ENCODE measurements at regions not wholly inside any gene's neighbourhood (a gene's known extent, or its start where the extent isn't known, plus 50 kb on each side); places are given as distances from the start of the nearest gene placed in this dataset.
A peak's percentile ranks its signal among the peaks of the same experiment; 100 is the strongest.

DNA sequence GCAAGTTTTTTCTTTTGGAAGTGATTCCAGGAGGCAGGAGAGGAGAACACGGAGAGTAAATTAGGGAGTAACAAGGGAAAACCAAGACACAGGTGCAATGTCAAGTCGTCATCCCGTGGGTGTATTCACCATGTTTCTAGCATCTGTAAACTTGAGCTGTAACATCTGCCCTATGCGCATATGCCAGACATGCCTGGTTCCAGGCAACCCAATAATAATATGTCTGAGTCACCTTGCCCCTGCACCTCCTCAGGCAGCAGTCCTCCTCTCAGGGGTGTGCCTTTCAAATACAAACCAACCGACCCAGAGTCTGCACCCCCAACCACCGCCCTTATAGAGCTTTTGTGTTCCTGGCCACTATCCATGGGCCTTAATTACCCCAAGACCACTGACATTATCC is 107.0 kb upstream of the PDE1C start:
- no peak for DNase-seq (ENCODE audit: low spot score)

- DNase-seq (ENCODE audit: low spot score): no peak
Measured at GRCh38 chr7:32175099-32175498, 104.9 kb upstream of the PDE1C start.

GRCh38 chr7:32171248-32171647 is 101.0 kb upstream of the PDE1C start:
- DNase-seq (ENCODE audit: low spot score): no peak

DNA sequence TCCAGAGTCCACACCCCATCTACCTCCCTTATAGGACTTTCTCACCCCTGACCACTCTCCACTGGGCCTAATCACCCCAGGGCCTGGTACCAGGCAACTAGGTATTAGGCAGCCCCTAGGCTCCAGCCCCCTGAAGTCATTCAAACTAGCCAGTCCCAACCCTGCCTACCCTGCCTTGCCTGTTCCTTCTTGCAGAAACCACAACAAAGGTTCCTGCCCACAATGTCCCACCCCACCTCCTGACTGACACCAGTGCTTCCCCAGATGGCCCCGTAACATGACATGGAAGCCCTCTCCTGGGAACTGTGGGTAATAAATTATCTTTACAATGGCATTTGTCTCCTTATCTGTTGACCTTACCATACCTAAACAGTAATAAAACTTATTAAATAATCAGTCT is 100.6 kb upstream of the PDE1C start:
- no peak for DNase-seq (ENCODE audit: low spot score)

- DNase-seq (ENCODE audit: low spot score): no peak
Measured at GRCh38 chr7:32169228-32169627, 99.0 kb upstream of the PDE1C start.

DNA sequence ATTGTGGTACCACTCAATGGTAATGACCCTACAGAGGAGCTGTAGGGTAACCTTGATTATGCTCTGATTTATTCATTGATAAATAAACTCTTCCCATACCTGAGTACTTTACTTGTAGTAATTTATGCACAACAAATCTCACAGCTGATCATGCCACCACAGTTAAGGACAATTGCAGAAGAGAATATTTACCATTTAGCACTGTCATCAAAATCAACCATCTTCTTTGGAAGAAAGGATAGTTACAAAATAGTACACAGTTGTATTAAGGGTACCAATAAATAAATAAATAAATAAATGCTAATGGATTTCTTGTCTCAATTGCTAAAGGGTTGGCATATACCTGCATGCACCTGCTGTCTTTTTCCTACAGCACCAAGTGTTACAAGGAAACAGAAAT is 97.6 kb upstream of the PDE1C start:
- no peak for DNase-seq (ENCODE audit: low spot score)

DNA sequence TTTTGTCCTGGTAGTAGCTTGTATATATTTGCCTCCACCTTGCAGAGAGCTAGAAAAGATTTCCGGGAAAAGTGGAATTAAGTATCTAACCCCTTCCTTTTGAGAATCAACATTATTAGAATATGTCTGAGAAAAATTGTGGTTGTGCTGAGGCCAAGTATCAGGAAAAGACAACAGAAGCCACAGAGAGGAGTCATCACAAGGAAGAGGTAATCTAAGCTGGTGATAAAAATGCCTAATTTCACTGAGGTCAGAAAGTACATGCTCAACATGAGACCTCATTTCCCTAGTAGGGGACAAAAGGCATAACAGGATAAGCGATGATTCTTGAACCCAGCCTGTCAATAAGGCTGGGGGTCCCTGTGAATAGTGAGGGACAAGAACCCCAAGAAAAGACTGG is 97.0 kb upstream of the PDE1C start:
- no peak for DNase-seq (ENCODE audit: low spot score)

DNA sequence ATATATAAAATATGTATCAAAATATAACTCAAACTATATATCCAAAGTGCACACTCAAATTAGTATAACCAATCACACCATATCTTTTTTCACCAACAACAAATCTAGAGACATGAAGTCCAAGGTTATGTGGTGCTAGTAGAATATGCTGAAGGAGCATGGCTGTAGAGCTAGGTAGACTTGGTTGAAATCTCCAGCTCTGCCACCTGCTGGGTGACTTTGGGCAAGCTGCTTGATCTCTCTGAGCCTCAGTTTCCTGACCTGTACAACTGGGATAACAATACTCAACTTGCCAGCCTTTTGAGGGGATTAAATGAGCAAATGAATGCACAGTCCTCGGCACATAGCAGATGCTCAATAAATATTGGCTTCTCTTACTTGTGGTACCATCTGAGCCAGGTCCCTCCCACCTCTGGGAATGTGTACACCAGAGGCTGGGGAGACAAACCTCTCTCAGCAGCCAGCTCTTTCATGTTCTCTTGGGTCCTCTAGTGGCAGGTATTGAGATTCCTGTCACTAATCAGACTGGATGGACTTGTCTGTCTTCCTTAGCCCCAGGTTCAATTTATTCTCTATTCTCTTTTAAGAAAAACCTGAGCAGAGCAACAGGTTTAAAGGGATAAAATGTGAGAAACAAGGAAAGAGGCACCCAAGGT is 94.3 kb upstream of the PDE1C start:
- DNase-seq (ENCODE audit: low spot score): peak; percentile 69

DNA sequence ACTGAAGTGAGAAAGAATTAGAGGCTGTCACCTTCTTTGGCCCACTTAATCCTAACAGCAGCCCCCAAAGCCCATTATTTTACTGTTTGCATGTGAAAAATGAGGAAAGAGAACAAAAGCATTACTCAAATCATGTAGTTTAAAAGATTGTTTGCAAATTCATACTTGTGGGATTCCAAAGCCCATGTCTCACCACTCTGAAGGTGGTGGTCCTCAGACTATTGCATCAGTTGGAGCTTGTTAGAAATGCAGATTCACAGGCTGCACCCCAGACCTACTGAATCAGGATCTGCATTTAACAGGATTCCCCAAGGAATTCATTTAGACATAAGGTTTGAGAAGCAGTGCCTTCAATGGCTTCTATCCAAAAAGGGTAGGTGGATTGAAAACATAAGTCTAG is 93.7 kb upstream of the PDE1C start:
- DNase-seq (ENCODE audit: low spot score): no peak

DNA sequence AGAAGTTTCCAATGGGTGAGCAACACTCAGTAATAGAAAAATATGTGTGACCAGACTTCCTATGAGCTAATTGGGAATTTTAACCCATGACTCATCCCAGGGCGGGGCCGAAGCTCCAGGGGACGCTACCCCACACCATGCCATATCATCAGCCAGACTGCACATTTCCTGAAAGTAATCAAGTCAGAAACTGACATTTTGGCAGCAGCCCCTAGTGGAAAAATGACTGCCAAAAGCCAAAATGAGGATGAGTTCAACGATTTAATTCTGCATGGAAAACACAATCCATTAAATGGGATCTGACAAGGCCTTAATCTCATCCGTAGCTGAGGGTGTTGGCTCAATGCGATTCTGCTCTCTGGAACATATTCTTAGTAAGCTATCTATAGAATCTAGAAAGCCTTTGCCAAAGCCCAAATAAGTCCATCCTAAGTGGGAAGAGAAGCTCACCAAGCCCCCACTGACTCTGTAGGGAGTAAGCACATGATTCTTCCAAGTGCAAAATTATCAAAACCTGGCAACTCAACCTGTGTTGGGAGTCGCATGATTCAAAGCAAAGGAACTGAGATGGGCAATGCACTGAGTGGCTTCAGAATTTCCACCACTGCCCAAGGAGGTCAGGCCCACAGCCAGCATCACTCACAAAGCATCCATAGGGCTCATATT is 93.1 kb upstream of the PDE1C start:
- DNase-seq (ENCODE audit: low spot score): no peak

DNA sequence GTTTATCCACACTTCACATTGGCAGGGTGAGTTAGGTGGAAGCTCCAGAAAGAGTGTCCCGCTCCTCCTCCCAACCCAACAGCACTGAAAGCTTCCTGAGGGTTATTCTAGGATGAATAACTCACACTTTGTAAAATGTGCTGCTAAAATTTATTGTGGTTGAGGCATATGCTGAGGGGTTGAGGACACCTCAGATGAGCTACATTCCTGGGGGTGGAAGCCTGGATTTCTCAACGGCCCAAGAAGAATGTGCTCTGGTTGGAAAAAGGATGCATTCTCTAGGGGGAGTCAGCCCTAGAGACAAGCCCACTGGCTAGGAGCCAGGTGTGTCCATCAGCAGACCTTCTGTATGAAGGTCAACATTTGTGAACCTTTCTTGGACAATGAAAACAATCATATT is 91.5 kb upstream of the PDE1C start:
- no peak for DNase-seq (ENCODE audit: low spot score)

- DNase-seq (ENCODE audit: low spot score): no peak
Measured at GRCh38 chr7:32158751-32159745, 88.8 kb upstream of the PDE1C start.

DNA sequence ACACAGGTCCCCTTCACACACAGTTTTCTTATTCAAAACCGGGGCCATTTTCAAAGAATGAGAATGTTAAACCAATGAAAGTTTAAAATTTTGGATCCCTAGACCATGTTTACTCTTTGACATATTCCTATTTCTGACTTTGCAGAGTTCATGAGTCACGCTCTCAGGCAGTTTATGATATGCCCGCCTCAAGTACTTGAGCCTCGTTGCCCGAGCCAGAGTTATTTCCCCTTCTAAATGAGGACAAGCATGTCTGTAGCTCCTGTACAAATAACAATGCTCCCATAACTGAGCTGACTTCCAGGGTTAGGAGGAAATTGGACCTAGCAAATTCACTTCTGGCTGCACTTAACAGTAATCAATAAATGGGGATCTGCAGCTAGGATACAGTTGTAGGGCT is 87.9 kb upstream of the PDE1C start:
- DNase-seq (ENCODE audit: low spot score): no peak

- DNase-seq (ENCODE audit: low spot score): no peak
Measured at GRCh38 chr7:32155712-32156111, 85.5 kb upstream of the PDE1C start.

DNA sequence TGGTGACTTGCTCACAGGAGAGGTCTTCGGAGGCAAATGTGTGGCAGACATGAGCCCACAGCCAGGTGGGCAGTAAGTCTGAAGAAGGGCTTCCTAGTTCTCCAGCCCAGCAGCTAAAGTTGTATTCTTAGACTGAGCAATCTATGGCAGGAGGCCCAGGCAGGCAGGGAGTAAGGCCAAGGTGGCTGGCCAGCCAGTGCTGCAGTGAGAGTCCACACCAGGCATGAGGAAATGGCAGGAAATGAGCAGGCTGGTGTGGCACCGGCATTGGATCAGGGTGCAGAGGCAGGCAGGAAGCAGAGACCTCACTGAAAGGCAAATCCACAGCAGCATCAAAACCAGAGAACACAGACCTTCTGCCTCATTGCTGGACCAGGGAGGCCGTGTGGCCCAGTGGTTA is 84.6 kb upstream of the PDE1C start:
- no peak for DNase-seq (ENCODE audit: low spot score)

DNA sequence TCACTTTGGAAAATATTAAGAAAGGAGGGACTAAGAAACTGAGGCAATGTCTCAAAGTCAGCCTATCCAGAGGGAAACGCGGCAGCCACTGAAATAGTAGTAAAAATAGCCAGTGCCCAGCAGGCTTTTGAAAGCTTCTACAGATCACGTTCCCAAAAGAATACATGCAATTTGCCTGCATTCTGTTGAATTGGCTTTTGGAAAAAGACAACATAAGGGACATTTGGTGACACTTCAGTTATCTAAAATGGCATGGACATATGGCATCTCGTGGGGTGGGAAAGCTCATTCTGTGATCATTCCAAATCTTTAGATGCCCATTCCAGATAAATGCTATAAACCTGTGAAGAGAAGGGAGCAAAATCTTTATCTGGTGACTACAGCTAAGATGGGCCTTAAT is 82.8 kb upstream of the PDE1C start:
- no peak for DNase-seq (ENCODE audit: low spot score)

DNA sequence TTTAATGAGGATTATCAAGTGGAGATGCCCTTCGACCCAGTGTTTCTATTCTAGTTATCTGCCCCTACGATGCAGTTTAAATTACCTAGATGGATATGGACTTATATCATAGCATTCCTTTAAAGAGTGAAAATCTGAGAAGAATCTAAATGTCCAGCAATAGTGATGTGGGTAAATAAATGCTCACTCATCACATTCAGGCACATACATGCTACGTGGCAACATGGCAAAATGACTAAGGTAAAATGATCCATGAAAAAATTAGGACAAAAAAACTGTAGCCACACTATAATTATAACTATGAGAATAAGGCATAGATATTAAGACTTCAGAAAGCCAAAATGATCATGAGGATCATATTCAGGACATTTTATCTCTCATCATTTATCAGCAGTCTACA is 82.4 kb upstream of the PDE1C start:
- no peak for DNase-seq (ENCODE audit: low spot score)

- DNase-seq (ENCODE audit: low spot score): no peak
Measured at GRCh38 chr7:32150589-32150988, 80.4 kb upstream of the PDE1C start.

GRCh38 chr7:32150039-32150438 is 79.8 kb upstream of the PDE1C start:
- DNase-seq (ENCODE audit: low spot score): no peak

GRCh38 chr7:32147546-32148268 is 77.5 kb upstream of the PDE1C start:
- no peak for DNase-seq (ENCODE audit: low spot score)

GRCh38 chr7:32145911-32146310 is 75.7 kb upstream of the PDE1C start:
- no peak for DNase-seq (ENCODE audit: low spot score)

- DNase-seq (ENCODE audit: low spot score): no peak
Measured at GRCh38 chr7:32144676-32145075, 74.5 kb upstream of the PDE1C start.

All from globus pallidus (tissue), 1 donor.